Superior temporal gyrus (tissue), 1 donor: ENCODE measurements at regions not wholly inside any gene's neighbourhood (a gene's known extent, or its start where the extent isn't known, plus 50 kb on each side); places are given as distances from the start of the nearest gene placed in this dataset.
A peak's percentile ranks its signal among the peaks of the same experiment; 100 is the strongest.

Source experiments
- DNase-seq: peaks from one replicate; pipeline ENCODE4 v3.0.0-alpha.2; 2016; ENCODE audit errors: extremely low spot score

DNA sequence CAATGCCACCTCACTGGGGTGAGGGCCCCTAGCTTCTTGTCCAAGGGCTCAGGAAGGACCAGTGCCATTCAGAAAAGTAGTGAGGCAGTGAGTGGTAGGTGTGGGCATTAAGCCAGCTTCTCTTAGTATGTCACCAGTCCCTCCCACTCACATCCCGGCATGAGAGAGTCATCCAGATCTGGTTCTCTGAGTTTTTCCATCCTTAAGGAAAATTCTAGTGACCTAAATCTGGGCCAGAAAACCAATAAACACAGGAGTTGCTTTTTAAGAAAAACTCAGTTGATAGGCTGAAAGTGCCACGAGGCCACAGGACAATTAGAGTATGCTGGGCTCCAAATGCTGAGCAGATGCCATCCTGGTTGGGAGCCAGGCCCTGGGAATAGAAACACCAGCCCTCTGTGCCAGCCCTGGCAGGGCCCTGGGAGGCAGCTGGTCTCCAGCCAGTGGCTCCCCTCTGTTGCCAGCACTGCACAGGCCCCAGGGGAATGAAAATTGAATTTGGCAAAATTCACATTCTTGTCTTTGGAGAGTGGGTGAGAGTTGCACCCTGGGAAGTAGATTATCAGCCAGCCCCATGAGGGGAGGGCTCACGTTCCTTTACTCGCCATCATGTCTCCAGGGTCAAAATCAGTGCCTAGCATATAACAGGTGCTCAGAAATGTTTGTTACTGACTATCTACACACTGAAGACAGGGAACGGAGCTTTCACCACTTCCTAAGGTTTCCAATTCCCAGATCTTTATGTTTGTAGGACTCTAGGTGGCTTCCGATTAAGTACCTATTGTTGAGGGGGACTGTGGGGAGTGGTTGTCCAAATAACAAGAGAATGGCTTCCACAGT, 52.8 kb downstream of the FAM43A start:
- peak; percentile 89 for DNase-seq

GRCh38 chr3:194739498-194740284, 54.0 kb downstream of the FAM43A start:
- DNase-seq = no peak

GRCh38 chr3:194740859-194741491, 55.3 kb downstream of the FAM43A start:
- no peak for DNase-seq

- no peak for DNase-seq
Measured at GRCh38 chr3:194741916-194742315, 56.2 kb downstream of the FAM43A start.

DNA sequence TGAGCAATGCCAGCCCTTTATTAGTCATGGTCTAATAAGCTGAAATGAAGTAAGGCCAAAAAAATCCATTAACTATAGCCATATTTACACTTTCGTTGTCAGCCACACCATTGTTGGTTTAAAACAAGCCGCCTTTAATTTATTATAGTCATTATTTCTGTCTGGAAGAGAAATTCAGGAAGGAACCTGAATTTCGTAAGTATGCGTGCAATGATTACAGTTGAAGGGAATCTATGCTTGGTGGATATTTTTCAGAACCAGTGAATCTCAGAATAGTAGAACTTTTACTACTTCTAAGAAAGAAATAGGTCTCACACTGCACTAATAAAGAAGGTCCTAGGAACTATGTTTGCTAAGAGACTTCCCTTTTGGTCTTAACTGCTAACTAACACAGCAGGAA, 59.1 kb downstream of the FAM43A start:
- no peak for DNase-seq

- DNase-seq = no peak
Measured at GRCh38 chr3:194745422-194746184, 59.9 kb downstream of the FAM43A start.

DNA sequence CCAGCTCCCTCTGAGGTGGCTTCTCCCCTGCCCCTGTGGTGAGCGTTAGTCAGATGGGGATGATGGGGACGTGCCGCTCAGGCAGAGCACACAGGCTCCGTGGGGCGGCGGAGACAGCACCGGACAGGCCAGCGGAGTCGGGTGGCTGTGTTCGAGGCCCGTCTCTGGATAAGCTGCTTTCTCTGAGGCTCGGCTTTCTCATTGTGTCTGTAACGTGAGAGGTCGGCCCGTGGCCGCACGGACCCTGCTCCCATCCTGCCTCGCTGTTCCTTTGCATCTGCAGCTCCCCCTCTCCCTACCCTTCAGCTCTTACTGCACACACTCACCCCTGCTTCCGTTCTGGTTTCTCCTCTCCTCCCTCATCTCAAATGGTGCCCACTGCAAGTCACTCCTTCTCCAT, 62.5 kb downstream of the FAM43A start:
- DNase-seq = no peak

GRCh38 chr3:194749631-194750490, 64.2 kb downstream of the FAM43A start:
- no peak for DNase-seq

DNA sequence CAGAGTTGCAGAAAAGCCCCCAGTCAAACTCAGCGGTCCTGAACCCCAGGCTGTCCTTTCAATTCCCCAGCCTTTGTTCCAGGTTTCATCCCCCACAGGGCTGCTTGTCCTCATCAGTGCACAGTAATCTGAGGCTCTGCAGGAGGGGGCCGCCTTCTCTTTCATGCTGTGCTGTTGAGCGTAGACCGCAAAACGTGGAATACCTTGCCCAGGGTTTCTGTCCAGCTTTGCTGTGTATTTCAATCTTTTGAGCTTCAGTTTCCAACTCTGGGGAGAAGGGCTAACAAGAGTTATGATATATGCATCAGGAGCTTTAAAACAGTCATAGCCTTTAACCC, 64.8 kb downstream of the FAM43A start:
- no peak for DNase-seq

DNA sequence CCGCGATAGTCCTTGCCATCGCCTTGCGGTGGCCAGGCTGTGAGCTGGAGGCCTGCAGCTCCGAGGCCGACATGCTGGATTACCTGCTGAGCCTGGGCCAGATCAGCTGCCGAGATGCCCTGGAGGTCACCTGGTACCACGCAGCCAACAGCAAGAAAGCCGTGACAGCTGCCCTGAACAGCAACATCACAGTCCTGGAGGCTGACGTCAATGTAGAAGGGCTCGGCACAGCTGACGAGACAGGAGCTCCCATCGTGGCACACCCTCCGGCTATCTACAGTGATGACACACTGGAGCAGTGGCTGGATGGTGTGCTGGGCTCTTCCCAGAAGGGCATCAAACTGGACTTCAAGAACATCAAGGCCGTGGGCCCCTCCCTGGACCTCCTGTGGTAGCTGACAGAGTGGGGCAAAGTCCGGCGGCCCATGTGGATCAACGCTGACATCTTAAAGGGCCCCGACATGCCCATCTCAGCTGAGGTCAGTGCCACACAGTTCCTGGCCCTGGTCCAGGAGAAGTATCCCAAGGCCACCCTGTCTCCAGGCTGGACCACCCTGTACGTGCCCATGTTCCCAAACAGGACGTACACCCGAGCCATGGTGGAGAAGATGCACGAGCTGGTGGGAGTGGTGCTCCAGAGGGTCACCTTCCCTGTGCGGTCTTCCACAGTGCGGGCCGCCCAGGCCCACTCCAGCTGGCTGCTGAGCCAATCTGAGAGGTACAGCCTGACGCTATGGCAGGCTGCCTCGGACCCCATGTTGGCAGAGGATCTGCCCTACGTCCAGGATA, 70.2 kb downstream of the FAM43A start:
- DNase-seq = no peak

GRCh38 chr3:194756460-194756779, 70.7 kb downstream of the FAM43A start:
- no peak for DNase-seq

GRCh38 chr3:194756791-194757325, 71.2 kb downstream of the FAM43A start:
- peak; percentile 96 for DNase-seq

DNA sequence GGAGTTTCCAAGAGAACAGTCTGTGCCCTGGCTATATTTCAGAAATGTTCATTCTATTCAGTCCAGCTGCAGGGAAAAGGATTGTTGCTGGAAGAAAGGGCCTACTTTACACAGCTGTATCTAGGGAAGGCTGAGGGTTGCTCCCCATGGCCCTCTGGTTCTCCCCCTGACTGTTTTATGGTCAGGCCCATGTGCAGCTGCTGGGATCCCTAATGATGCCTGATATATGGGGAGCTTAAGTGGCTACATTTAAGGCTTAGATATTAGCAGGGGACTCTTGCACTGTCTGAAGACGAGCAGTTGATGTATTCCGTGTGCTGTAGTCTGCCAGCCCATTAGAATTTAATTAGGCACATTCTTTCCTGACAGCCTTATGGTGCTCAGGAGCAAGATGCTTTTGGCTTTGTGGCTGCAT, 72.0 kb downstream of the FAM43A start:
- DNase-seq = peak; percentile 77

- DNase-seq = no peak
Measured at GRCh38 chr3:194758716-194759115, 73.0 kb downstream of the FAM43A start.

DNA sequence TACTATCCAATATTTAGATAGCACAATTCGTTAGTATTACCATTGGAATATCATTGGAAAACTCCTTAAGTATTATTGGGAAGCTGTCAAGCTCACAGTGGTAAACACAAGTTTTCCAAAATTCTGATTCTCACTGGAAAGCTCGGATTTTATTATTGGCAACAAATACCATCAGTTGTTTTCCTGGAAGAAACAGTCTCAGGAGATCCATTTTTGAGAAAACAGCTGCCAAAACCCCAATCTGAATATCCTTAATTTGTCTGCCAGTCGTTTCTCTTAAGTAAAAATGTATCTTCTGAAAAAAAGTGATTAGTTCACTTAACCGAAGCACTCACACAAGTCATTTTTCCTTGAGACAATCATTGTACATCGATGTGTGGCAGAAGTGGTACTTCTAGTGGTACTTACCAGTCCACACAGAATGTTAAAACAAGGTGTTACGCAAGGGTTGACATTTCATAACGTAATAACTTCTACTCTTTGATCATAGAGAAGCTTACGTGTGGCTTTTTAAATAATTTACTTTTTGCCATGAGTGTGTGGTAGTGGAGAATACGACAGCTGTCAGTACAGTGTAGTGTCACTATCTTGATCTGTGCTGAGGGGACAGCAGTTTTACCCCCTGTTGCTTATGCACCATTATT, 74.9 kb downstream of the FAM43A start:
- no peak for DNase-seq

- DNase-seq = no peak
Measured at GRCh38 chr3:194761384-194761783, 75.7 kb downstream of the FAM43A start.

- DNase-seq = no peak
Measured at GRCh38 chr3:194766845-194767244, 81.2 kb downstream of the FAM43A start.

DNA sequence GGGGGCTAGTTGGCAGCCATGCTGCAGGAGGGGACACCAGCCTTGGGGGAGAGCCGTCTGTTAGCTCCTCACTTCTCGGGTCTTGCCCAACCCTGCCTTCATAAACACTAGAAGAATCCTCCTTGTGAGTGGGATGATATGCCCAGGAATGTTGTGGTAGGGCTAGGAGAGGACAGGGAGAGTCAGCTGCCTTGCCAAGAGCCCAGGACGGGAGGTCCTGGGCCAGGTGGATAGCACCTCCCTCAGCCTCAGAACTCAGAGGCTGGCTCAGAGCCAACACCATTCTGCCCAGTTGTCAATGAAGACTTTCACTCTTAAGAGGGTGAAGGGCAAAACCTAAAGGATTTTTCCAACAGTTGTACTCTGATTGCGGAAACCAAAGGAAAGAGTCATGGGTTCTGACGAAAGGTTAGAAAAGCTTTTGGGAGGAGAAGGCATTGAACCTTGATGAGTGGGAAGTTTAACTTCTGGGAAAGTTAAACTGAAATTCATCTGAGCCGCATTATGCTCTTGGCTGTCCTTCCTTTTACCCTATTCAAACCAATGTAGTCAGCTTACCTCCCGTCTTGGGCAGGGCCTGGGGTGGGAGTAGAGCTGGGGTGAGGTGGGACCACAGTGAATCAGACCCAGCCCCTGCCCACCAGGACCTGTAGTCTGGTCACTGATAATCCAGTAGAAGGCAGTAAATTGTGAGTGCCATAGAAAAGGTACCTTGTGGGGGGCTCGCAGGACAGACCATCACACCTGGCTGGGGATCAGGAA, 81.9 kb downstream of the FAM43A start:
- no peak for DNase-seq

DNA sequence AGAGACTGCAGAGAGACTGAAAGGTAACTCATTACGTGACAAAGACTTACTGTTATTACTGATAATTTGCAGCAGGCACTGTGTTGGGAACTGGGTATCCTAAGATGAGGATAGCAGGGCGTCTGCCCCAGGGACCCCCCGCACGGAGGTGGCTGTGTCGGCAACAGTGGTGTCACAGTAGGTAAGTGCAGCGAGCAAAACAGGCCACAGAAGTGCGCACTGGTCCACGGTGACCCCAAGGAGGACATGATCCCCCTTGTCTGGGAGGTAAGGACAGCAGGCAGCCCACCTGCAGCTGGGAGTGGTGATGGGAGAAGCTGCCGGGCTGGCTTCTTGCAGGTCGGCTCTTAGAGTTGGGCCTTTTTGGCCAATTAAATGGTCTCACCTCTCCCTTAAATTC, 82.9 kb downstream of the FAM43A start:
- DNase-seq = no peak
